NCI-H1694 treated with DMSO at 0.1 percent for 48 hours (cell line): ENCODE measurements at regions not wholly inside any gene's neighbourhood (a gene's known extent, or its start where the extent isn't known, plus 50 kb on each side); places are given as distances from the start of the nearest gene placed in this dataset.

Experiments used
- DNase-seq: peaks from one replicate; lab custom pipeline; 2025; lab: John Stamatoyannopoulos, UW

DNA sequence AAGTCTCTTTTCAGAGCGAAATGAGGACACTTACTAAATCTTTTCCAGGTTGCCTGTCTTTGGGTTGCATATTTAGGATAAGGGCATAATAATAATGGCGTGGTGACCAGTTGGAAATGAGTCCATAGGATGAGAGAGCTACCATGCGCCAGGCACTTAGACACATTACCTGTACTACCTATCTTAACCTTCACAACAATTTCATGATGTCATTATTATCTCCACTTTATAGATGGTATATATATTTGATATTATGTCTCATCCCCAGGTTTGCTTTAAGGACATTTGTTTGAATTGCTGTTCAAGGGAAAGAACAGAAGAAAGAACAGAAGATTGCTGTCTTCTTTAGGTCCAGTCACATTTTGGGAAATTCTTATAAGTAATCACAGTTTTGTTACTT lies 182.0 kb upstream of the STARD13 start:
- no peak for DNase-seq

DNA sequence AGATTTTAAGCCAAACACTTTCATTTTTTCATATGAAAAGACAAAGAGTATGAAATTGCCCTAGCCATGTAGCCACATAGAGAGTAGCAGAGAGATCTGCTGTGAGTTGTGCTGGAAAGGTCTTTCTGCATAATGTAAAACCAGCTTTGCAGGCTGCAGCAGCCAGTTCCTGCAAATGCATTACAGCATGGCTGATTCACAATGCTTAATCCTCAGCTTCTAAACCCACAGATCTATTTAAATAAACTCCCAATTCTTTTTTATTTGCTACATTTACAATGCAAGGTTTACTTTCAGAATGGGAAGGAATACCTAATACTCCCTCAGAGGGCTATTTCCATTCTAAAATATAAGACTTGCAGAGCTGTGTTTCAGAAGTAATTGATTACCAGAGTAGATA lies 185.6 kb upstream of the STARD13 start:
- DNase-seq: no peak

DNA sequence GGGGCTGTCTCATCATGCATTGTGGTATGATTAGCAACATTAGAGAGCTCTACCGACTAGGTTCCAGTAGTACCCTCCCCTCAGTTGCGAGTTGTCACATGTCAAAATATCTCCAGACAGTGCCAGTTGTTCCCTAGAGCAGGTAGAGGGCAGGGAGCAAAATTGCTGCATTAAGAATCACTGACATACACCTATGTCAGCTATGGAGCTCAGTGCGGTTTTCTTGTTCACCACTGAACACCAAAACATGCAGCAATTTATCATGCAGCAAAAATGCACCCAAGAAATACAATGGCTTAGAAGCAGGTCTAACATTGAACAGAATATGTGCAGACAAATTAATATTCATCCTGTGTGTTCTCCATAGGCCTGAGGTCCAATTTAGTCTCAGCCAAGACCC lies 186.9 kb upstream of the STARD13 start:
- DNase-seq: no peak

DNA sequence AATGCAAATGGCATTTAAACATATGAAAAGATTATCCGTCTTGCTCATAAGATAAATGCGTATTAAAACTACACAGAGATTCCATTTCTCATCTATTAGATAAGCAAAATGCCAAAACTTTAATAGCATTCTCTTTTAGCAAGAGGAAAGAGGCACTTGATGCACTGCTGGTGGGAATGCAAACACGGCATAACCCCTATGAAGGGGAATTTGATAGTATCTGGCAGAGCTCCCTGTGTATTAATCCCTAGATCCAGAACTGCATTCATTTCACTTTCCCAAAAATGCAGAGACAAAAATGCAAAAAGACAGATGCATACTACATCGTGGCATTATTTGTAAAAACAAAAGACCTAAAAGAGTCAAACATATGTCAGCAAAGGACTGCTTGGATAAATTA lies 193.6 kb upstream of the STARD13 start:
- DNase-seq: no peak

DNA sequence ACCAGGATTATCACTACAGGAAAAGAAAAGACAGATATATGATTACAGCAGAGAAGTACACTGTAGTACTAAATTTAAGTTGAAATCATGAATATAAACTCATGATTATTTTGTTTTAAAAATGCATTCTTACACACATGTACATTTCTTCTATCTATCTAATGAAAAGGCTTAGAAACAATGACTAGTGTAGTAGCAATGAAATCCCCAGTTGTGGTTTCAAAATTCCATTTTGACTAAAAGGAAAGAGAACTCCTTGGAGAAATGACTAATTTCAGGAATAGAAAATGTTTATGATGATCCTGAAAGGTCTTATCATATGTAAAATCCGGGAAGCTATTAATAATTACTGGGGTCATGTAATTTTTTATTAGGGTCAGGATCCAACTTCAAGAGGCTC lies 195.0 kb upstream of the STARD13 start:
- DNase-seq: no peak

DNA sequence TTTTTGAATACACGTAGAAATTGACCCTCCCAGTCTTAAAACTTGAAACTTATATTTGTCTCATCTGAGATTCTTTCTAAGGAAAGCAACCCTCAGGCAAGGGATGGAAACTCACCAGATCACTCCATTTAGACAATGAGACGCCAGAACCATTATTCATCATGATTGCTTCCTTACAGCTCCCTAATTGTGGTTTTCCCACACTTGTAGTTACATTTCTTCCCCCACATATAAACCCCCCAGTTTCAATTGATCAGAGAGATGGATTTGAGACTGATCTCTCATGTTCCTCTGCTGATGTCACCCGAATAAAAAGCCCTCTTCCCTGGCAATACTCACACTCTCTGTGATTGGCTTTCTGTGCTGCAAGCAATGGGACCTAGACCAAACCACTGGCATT lies 197.9 kb upstream of the STARD13 start:
- no peak for DNase-seq

DNA sequence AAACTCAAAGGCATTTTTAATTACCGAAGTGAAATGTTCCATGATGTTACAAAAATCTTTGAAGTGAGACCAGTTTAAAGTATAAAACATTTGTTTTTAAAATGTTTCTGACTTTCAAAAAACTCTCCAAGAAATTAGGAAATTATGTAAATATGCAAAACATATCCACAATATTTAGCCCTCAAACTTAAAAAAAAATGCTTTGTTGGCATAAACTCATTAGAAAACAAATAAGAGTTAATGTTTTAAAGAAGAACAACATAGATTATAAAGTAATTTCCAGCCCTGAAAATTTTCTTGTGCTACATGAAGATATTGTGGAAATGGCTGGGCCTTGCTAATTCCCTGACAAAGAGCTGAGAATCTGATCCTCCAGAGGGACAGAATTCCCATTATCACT lies 199.7 kb upstream of the STARD13 start:
- no peak for DNase-seq

DNA sequence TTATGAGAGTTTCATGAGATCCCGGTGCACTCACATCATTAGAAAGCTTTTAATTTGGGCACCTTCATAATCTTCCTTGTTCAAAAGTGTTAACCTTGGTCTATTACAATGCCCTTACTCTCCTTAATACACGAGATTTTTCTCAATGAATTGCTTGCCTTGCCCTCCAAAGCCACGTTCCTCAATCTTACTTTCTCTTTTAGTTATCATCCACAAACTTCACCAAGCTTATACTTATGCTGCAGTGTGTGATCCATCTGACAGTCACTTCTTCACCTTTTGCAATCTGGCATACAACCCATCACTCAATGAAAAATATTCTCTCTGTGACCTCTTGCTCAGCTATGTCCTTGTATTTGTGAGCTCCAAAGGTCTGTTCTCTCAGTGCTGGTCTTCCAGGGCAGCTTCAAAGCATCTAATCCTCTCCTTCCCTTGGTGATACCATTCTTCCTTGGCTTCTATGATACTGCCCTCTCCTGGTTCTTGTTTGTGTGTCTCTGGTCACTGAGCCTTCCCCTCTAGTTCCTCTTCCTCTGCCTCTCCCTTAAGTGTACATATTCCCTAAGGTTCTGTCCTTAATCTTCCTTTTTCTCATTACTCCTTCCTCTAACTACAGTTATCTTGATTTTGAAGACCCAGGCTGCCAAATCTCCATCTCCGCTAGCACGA lies 202.2 kb upstream of the STARD13 start:
- DNase-seq: peak; percentile 25

DNA sequence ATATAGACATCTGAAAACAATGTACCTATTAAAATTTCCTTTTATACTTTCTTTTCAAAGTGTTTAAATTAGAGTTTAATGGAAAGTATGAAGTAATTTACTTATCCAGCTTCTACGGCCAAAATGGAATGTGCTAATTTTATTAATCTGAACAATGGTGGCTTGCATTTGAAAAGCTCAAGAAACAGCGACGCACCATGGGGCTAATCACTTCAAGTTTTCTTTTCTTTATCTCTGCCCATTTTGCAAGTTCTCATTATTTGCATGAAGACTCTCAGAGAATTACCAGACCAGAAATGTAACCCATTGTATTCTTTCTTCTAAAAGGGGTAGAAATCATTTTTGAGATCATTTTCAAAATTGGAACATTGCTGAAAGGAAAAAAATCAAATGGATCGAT lies 204.0 kb upstream of the STARD13 start:
- DNase-seq: no peak

DNA sequence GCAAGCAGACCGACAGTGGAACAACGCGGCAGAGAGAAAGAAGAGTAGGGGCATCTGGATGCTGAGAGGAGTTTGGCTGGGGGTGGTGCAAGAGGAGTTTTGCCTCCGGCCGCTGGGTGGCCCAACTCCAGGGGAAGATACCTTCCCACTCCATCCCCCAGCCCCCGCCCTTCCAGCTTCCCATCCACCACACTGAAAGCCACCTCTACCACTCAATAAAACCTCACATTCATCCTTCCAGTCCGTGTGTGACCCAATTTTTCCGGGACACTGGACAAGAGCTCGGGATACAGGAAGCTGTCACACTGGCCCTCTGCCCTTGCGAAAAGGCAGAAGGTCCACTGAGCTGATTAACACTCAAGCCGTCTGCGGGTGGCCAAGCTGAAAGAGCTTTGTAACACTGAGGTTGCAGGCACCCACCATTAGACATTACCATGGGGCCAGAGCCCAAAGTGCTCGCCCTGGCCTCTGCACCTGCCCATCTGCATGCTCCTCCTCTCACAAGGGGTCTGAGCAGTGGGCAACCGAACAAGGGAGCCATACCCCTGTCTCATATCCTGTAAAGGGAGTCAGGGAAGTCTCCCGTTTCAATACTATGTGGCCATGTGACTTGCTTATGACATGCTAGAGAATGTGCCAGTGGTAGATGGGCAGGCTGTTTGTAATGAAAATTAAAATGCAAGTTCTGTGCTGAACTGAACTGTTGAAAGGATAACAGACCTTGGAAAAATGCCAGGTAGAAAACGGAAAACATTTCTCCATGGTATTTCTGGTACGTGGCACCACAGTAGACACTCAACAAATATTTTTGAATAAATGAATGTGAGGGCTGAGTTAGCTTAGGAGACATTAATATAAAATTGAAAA lies 205.1 kb upstream of the STARD13 start:
- no peak for DNase-seq

DNA sequence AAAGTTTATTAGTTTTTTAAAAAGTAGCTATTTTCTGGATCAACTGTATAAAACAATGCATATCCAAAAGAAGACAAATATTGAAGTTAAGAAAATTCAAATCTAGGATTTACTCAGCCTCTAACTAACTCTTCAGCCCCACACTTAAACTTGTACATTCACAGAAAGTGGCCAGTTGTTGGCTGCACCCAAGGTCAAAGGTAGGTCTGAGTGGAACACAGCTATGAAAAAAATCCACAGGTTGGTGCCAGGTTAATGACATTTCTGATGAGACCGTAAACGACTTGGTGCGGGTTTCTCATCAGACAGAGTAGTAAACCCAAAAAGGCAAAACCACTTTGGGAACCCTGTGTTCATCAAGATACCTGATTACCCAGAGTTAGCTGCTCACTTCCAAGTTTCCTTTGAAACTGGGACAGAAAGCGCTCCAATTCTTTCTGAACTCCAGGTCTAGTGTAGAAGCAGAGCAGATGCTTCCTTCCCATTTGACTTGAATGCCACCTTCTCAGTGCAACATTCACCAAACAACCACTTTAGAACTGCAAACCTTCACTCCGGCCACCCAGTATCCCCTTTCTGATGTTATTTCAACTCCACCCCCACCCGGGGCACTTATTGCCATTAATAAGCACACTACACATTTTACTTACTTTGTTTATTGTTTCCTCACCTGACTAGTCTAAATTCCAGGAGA lies 208.3 kb upstream of the STARD13 start:
- no peak for DNase-seq

DNA sequence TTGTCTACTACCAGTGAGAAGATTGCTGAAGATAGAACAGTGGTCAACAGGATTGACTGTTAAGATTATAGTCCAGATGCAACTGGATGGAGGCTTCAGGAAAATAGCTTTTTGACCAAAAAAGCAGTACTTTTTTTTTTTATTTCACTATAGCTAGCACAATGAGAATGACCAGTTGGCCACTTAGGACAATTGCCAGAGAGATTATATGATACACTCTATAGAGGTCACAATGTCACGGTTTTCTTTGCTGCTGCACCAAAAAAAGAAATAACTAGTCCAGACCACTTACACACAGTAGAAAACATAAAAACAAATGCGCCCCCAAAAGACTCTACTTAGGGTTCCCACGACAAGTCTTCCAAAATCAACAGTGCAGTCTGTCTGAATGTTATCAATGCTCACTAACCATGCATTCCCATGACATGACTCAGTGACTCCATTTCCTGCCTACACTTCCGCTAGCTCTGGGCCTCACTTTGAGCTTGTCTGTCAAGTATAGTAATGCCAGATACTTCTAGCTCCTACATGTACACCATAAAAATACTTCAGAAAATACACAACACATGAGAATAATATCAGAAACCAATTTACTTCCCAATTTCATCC lies 209.1 kb upstream of the STARD13 start:
- DNase-seq: no peak

DNA sequence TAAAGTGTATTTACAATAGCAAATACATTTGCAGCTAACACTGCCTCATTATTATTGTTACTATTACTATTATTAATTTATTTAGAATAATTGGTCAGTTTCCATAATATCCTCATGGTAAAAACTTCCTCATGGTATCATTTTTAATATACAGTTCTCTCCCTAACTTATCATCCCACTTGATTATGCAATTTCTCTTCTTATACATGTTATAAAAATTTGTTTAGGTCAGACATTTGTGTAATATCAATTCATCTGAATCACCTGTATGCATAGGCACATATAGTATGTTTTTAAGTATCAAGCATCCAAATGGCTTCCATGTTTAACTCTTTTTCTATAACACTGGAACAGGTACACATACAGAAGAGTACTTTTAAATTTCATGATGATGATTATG lies 210.8 kb upstream of the STARD13 start:
- DNase-seq: no peak

DNA sequence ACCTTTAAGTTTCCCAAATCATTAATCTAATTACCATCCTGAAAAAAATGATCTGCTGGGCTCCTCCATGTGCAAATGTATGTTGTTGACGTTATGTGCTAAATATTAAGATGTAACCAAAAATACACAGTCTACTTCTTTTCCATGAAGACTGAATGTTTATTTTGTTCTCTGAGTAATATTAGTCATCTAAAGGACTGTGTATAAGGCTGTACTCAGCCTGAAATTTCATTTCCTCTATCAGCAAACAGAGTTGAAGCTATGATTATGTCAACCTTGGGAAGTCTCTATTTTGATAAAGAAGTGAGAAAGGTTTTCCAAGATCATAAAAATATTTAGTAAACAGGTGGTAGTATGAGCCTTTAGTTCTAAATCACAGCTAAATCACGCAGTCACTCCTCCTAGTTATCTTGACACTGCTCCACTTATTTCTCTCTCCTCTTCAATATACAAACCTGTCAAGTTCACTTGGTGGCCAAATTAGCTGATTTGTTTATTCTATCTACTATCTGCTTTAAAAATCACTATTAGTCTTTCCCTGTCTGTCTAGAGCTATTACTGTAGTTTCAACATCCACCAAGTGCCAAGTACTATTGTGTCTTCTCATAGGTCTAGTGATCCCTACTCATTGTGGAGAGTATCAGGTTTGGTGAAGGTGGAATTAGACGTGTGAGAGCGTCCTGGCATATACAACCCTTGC lies 211.7 kb upstream of the STARD13 start:
- no peak for DNase-seq

DNA sequence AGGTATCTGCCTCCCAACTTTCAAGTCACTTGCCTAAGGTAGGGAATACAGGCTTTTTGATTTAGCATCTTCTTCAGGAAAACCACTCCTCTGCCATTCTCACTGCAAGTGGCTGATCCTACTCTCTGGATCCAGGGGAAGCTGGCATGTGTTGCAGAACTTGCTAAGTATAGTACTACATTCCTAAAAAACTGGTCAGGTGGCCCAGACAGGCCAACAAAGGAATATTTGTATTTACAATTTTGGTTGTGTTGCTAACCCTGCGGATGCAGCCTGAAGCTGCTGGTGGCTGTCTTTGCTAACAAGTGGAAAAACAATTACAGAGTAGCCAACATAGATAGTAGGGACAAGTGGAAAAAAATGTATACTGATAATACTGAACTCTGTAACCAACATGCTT lies 222.5 kb upstream of the STARD13 start:
- no peak for DNase-seq

DNA sequence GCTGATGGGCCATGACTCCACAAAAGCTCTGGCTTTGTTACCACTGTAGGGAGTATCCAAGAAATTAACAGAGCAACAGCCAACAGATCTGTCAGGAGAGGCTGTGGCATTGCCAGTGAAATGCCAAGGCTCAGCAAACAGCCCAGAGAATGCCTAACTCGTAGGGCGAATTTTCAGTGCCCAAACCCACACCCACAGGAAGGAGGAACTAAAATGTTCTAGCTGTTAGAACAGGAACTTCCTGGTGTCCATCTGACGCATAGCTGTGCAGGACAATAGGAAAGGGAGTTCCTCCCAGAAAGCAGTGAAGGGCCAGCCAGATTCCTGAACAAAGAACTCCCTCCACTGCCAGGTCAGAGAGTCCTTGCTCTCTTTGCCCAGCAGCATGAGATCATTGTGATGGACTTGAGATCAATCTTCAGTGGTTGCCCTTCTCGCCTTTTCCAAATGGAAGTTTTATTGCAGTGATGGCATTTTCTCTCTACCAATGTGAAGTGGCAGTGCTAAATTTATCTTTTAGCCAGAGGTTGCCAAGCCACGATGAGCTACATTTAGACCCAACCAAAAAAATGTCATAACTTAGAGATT lies 224.2 kb upstream of the STARD13 start:
- DNase-seq: no peak

DNA sequence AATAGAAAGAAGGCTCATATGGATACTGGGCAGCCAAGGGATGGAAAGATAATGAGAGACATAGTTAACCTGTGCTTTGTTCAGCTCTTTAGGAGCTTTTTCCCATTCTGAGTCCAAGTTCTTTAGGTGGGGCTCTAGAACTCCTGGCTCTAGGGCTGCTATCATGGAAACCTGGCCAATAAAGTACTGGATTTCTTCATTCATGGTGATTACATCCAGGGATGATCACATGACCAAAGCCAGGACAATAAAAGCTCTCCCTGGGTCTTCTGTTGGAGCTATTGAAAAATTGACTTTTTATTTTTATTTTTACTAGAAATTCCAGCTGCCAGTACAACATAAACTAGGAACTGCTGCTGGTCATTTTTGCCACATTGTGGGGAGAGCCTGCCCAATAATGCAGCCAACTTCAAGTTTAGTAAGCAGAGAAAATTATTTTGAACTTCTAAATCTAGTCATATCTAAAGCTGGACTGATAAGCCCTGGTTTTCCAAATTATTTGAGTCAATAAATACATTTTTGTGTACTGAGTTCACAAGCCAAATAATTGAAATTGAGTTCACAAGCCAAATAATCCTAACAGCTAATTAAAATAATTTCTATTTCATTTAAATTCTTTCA lies 224.9 kb upstream of the STARD13 start:
- DNase-seq: no peak

DNA sequence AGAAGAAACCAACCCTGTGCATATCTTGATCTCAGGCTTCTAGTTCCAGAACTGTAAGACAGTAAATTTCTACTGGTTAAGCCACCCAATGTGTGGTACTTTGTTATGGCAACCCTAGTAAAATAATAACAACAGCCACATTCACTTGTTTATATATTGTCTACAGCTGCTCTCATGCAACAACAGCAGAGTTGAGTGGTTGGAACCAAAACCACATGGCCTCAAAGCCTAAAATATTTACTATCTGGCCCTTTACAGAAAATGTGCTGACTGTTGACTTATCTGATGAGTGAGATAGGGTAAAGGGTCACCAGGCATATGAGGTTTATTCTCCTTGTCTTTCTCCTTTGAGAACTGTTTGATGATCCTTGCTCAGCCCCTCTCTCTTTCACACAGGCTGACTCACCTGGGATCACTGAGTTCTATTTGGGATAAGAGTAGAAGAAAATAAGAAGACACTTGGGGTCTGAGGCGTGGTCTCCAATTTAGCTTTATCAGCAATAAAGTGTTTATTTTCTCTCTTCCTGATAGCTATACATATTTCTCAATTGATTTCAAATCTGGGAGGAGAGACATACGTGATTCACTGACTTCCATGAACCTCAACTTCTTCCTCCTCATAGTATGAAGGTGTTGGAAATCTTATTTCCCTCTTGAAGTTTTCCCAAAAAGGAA lies 227.5 kb upstream of the STARD13 start:
- DNase-seq: no peak

DNA sequence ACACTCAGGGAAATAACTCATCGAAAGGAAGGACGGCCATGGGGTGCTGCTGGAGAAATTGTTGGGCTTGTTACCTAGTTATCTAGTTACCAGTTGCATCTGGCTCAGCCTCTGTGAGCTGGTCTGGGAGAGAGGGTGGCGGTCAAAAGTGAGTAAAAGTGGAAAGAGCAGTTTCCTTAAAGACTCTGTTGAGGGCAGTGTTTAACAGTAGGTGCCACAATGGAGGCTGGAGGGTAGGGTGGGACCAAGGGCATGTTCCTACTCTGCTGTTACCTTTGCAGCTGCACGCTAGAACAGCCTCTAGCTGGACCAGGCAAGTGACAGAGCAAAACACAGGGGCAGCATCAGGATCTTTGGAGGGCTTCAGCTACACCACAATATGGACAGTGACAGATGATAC lies 228.8 kb upstream of the STARD13 start:
- DNase-seq: no peak

DNA sequence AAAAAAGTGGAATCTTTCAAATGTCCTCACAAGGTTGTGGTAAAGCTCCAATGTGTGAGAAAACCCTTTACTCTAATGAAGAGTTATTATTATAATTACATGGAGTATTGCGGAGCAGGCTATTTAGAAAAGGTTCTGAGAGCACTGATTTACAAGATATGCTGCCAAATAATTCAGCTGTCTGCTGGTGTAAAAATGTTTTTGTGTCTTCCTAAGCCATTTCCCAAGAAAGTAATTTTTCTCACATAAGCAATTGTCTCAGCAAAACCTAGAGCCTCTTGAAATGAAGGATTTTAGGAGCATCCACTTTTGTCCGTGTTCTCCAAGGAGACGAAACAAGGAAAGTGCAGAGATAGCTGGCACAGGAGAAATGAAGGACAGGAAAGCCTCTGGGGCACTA lies 229.6 kb upstream of the STARD13 start:
- DNase-seq: no peak

DNA sequence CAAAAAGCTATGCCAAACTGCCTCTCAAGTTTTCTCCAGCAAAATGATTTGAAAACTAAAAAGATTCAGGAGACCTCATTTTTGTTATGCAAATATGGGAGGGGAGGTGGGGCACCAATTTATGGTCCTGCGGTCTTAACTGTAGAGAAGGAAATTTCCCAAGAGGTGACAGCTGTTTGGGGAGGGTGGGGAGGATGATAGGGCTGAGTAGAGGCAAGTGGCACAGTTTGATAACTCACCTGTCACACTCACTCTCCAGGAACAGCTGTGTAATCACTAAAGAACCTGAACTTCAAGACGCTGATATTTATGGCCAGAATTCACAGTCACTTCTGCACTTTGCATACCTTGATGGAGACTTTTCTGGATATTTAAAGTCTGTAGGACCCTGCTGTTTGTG lies 232.9 kb upstream of the STARD13 start:
- no peak for DNase-seq
